PFSK-1 (cell line): ENCODE measurements at regions not wholly inside any gene's neighbourhood (a gene's known extent, or its start where the extent isn't known, plus 50 kb on each side); places are given as distances from the start of the nearest gene placed in this dataset.

Experiments used
- FOXP2 ChIP-seq: optimal IDR thresholded peaks from 2 replicates; pipeline ENCODE3; 2011; ENCODE audit warnings: borderline replicate concordance, control low read depth, inconsistent platforms; ENCODE audit not compliant: insufficient read depth; ENCODE audit errors: extremely low read length, extremely low read depth
- POLR2AphosphoS5 ChIP-seq: IDR thresholded peaks from 2 replicates; pipeline ENCODE4 v1.6.1; 2012; ENCODE audit warnings: low read depth, mild to moderate bottlenecking, control low read depth, low read length, moderate library complexity
- REST ChIP-seq, 2 experiments: IDR thresholded peaks; 2 replicates each; pipeline versions ENCODE4 v1.6.1 to v1.8.0; 2011 to 2012; ENCODE audit warnings: low read depth in 2 of 2, low read length in 2 of 2, control low read depth in 1 of 2, inconsistent platforms in 1 of 2, mild to moderate bottlenecking in 1 of 2, moderate library complexity in 1 of 2; ENCODE audit not compliant: insufficient read depth in 1 of 2
- SIN3A ChIP-seq: IDR thresholded peaks from 2 replicates; pipeline ENCODE4 v1.6.1; 2012; ENCODE audit warnings: mild to moderate bottlenecking, low read length, moderate library complexity, borderline replicate concordance; ENCODE audit not compliant: insufficient read depth
- TAF1 ChIP-seq: IDR thresholded peaks from 2 replicates; pipeline ENCODE4 v1.6.1; 2012; ENCODE audit warnings: low read length, control low read depth, borderline replicate concordance; ENCODE audit not compliant: insufficient read depth

GRCh38 chr7:85426487-85426960 lies 239.7 kb upstream of the SEMA3D start:
- TF ChIP-seq SIN3A: no peak
- no peak for TF ChIP-seq TAF1
- no peak for TF ChIP-seq POLR2AphosphoS5
- TF ChIP-seq REST (IDR thresholded peaks at IDR 0.05; ENCODE audit: insufficient read depth in 1 of 2, low read depth in 2 of 2, low read length in 2 of 2): no peak
- TF ChIP-seq FOXP2: no peak
